ENCODE measurements at regions not wholly inside any gene's neighbourhood (a gene's known extent, or its start where the extent isn't known, plus 50 kb on each side); places are given as distances from the start of the nearest gene placed in this dataset.

GRCh38 chr4:130064471-130064870, 968.5 kb downstream of the C4orf33 start:
- TF ChIP-seq EZH2 (IDR thresholded peaks at IDR 0.05), result no peak
- TF ChIP-seq FOXP2 (optimal IDR thresholded peaks at IDR 0.05; ENCODE audit: control extremely low read depth, extremely low read length, insufficient read depth), result no peak

Measured in SK-N-MC (cell line).